NCI-H128 (cell line): ENCODE measurements at regions not wholly inside any gene's neighbourhood (a gene's known extent, or its start where the extent isn't known, plus 50 kb on each side); places are given as distances from the start of the nearest gene placed in this dataset.

ENCODE experiments used
- DNase-seq: peaks from one replicate; lab custom pipeline; 2025; ENCODE audit not compliant: unreplicated experiment; lab: John Stamatoyannopoulos, UW

GRCh38 chr2:196565982-196566381 lies 73.5 kb upstream of the CCDC150 start:
- no peak for DNase-seq

DNA sequence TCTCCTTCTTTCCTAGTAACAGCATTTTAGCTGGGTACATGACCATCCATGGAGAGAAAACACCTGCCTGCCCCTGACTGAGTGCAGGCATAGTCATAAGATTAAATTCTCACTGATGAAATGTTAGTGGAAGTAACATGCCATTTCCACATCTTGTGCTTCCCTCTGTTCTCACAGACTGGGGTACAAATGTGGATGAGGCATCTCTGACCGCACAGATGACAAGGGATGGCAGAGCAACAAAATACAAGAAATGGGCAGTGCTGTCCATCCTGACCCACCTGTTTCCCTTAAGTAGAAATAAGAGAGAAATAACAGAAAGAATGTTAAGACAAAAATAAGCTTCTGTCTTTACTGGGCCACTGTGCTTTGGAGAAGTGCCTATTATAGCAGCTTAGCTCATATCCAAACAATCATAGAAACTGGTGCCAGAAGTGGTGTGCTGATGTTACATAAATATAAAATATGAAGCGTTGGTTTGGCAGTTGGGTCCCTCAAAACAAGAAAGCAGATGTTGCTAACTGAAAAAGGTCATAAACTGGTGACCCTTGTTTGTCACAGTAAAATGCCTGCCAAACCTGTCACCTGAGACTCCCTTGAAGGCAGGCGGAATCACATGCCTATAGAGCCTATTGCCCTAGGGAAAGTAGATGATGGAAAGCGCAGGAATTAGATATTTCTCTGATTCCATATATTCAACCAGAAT lies 72.4 kb upstream of the CCDC150 start:
- no peak for DNase-seq

DNA sequence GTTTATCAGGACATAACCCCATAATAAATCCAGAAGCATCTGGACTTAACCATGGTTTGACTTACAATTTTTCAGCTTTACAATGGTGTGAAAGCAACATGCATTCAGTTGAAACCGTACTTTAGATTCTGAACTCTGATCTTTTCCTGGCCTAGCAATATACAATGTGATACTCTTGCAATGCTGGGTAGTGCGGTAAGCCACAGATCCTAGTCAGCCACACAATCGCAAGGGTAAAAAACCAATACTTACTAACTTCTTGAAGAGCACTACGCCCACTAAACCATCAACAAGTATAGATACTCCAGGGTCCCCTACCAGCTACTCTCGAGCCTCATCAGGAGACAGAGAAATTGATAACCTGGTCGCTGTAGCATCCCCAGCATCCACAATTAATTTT lies 71.0 kb upstream of the CCDC150 start:
- DNase-seq: no peak

GRCh38 chr2:196584903-196585302 lies 54.6 kb upstream of the CCDC150 start:
- no peak for DNase-seq

GRCh38 chr2:196586511-196586991 lies 53.0 kb upstream of the CCDC150 start:
- peak; percentile 39 for DNase-seq

DNA sequence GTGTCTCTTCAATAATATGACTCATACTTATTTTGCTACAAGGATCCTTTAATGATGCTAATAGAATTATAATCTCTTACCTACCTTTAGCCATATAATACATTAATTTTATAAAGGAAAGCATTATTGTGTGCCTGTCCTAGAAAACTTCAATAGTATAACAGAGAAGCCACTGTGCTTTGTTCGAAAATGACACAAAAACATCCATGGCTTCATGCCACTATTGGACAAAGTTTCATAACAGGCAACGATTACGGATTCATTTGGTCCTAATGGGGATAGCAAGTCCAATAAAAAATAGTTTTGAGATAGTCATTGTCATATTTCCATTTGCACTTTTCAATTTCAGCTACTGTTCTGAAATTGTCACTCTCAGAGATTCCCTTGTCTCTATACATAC lies 52.5 kb upstream of the CCDC150 start:
- no peak for DNase-seq

DNA sequence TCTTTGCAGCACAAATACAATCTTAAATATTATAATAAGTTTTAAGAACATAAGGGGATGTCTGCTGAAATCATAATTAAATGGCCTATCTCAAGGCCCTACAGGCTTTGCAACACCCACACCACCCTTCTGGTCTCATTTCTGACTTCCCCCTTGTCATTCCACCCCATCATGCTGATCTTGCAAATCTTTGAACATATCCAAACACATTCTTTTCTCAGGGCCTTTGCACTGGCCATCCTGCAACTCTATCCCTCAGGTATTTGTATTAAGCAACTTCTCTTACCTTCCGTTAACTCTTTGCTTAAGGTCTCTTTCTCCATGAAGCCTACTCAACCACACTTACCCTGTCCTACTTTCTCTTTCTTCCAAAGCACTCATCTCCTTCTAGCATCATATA lies 51.8 kb upstream of the CCDC150 start:
- no peak for DNase-seq

DNA sequence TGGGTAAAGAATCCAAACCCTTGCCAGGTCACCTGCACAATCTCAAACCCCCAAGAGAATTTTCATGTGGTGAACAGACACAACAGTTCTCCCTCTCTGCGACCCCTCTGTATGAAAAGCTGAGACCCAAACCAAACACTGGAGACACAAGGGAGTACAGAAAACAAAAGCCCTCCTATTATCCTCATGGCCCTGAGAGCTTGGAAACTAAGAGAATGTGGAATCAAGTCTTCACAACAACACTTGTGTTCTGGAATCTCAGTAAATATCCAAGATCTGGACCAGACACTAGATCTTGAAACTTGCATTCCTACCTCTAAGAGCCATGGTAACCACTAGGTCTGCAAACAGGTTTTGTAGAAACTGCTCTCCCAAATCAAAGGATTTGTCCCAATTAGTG lies 50.1 kb upstream of the CCDC150 start:
- DNase-seq: no peak
